ENCODE measurements at regions not wholly inside any gene's neighbourhood (a gene's known extent, or its start where the extent isn't known, plus 50 kb on each side); places are given as distances from the start of the nearest gene placed in this dataset.
"Not testable (repeated sequence)": the region's sequence is repeated elsewhere in the genome, so short reads cannot be mapped to it uniquely, and the experiment has no call there.

GRCh38 chr5:152711801-152712388, 306.8 kb upstream of the NMUR2 start:
- DNase-seq = no peak

- no peak for DNase-seq
These were observed 312.3 kb upstream of the NMUR2 start for GRCh38 chr5:152717393-152717792.

GRCh38 chr5:152723482-152723881, 318.4 kb upstream of the NMUR2 start:
- DNase-seq = no peak

GRCh38 chr5:152730176-152730575, 325.1 kb upstream of the NMUR2 start:
- no peak for DNase-seq

GRCh38 chr5:152736906-152737305, 331.8 kb upstream of the NMUR2 start:
- DNase-seq = no peak

- DNase-seq = no peak
These were observed 334.8 kb upstream of the NMUR2 start for GRCh38 chr5:152739916-152740315.

- DNase-seq = not testable (repeated sequence)
These were observed 336.0 kb upstream of the NMUR2 start for GRCh38 chr5:152741126-152741525.

GRCh38 chr5:152787709-152788217, 382.7 kb upstream of the NMUR2 start:
- not testable (repeated sequence) for DNase-seq

GRCh38 chr5:152801886-152802285, 396.8 kb upstream of the NMUR2 start:
- DNase-seq = no peak

- no peak for DNase-seq
These were observed 399.1 kb upstream of the NMUR2 start for GRCh38 chr5:152804179-152804578.

- DNase-seq = no peak
These were observed 406.9 kb upstream of the NMUR2 start for GRCh38 chr5:152811988-152812387.

- no peak for DNase-seq
These were observed 408.4 kb upstream of the NMUR2 start for GRCh38 chr5:152813526-152813925.

- DNase-seq = no peak
These were observed 414.8 kb upstream of the NMUR2 start for GRCh38 chr5:152819891-152820290.

- no peak for DNase-seq
These were observed 419.2 kb upstream of the NMUR2 start for GRCh38 chr5:152824316-152824715.

- DNase-seq = no peak
These were observed 433.2 kb upstream of the NMUR2 start for GRCh38 chr5:152838241-152838786.

- no peak for DNase-seq
These were observed 439.6 kb upstream of the NMUR2 start for GRCh38 chr5:152844713-152845112.

GRCh38 chr5:152853361-152853760, 448.3 kb upstream of the NMUR2 start:
- DNase-seq = no peak

- no peak for DNase-seq
These were observed 450.4 kb upstream of the NMUR2 start for GRCh38 chr5:152855441-152855840.

- DNase-seq = no peak
These were observed 456.2 kb upstream of the NMUR2 start for GRCh38 chr5:152861231-152861630.

- no peak for DNase-seq
These were observed 459.4 kb upstream of the NMUR2 start for GRCh38 chr5:152864447-152864846.

- no peak for DNase-seq
These were observed 459.9 kb upstream of the NMUR2 start for GRCh38 chr5:152864991-152865390.

- no peak for DNase-seq
These were observed 464.9 kb upstream of the NMUR2 start for GRCh38 chr5:152869971-152870370.

GRCh38 chr5:152882621-152883020, 477.5 kb upstream of the NMUR2 start:
- DNase-seq = no peak

- no peak for DNase-seq
These were observed 478.1 kb upstream of the NMUR2 start for GRCh38 chr5:152883066-152883775.

All from stimulated activated CD4-positive, alpha-beta T cell treated with anti-CD3 and anti-CD28 coated beads, Interleukin-1b, Interleukin-23, amount 100 ng/mL, for 48 hours (primary cell).